ENCODE measurements at regions not wholly inside any gene's neighbourhood (a gene's known extent, or its start where the extent isn't known, plus 50 kb on each side); places are given as distances from the start of the nearest gene placed in this dataset.

GRCh38 chr4:74548561-74548960 lies 103.6 kb downstream of the AREG start:
- TF ChIP-seq CTCF (IDR thresholded peaks at IDR 0.05 in 4 of 5, conservative IDR thresholded peaks at IDR 0.05 in 1 of 5): no peak
- TF ChIP-seq POLR2A (IDR thresholded peaks at IDR 0.05): no peak
